IMR-90 (cell line): ENCODE measurements at regions not wholly inside any gene's neighbourhood (a gene's known extent, or its start where the extent isn't known, plus 50 kb on each side); places are given as distances from the start of the nearest gene placed in this dataset.

Experiments used
- ATAC-seq: fragments of 200-7000 bp; cut with Tn5 transposase; 2 replicates; pipeline ENCODE4 v1.9.1; 2020; ENCODE audit warnings: low read depth, mild to moderate bottlenecking, moderate library complexity
- BruUV-seq: library from RNA; stranded (reverse); fragments of 400-500 nt; replicated peaks from 2 replicates; lab custom pipeline; 2021; lab: Mats Ljungman, UMichigan
- CTCF ChIA-PET: fragments of 300-600 bp; formaldehyde crosslinking; extraction: SDS; loops from one replicate; lab custom pipeline; 2021; ENCODE audit warnings: antibody characterized with exemption; lab: Yijun Ruan, JAX
- POLR2A ChIA-PET: fragments of 300-600 bp; sonication (Branson Sonifier 250); formaldehyde crosslinking; loops from one replicate; lab custom pipeline; 2022; ENCODE audit warnings: antibody characterized with exemption; ENCODE audit not compliant: unreplicated experiment; lab: Charles Lee
- DNase-seq: peaks from one replicate; pipeline ENCODE4 v3.0.0; 2013
- H2AFZ ChIP-seq: replicated peaks from 2 replicates; pipeline ENCODE3; 2013; ENCODE audit warnings: low read length, mild to moderate bottlenecking; ENCODE audit not compliant: poor library complexity
- H2AK5ac ChIP-seq: 2 replicates; pipeline ENCODE4 v1.6.1; 2013; ENCODE audit warnings: low read depth, low read length, inconsistent platforms
- H2AK9ac ChIP-seq: replicated peaks from 2 replicates; pipeline ENCODE3; 2013; ENCODE audit warnings: mild to moderate bottlenecking, low read depth, low read length, moderate library complexity; ENCODE audit not compliant: poor library complexity
- H2BK120ac ChIP-seq: 2 replicates; pipeline ENCODE4 v1.6.1; 2013; ENCODE audit warnings: low read depth, low read length, inconsistent platforms
- H2BK15ac ChIP-seq: 3 replicates; pipeline ENCODE4 v1.6.1; 2013; ENCODE audit warnings: low read depth, low read length, inconsistent platforms
- H2BK20ac ChIP-seq: 2 replicates; pipeline ENCODE4 v1.6.1; 2013; ENCODE audit warnings: low read depth, mild to moderate bottlenecking, inconsistent platforms, low read length, moderate library complexity
- H2BK5ac ChIP-seq: 2 replicates; pipeline ENCODE4 v1.6.1; 2013; ENCODE audit warnings: mild to moderate bottlenecking, low read depth, low read length, inconsistent platforms; ENCODE audit not compliant: poor library complexity, severe bottlenecking
- H3K14ac ChIP-seq: replicated peaks from 2 replicates; pipeline ENCODE4 v1.6.1; 2013; ENCODE audit warnings: low read depth, low read length, inconsistent platforms
- H3K18ac ChIP-seq: 2 replicates; pipeline ENCODE4 v1.6.1; 2013; ENCODE audit warnings: low read depth, low read length, control low read depth
- H3K23ac ChIP-seq: 2 replicates; pipeline ENCODE4 v1.6.1; 2013; ENCODE audit warnings: low read depth, low read length, inconsistent platforms
- H3K27ac ChIP-seq: 2 replicates; pipeline ENCODE4 v1.5.1; 2013; ENCODE audit warnings: mild to moderate bottlenecking, control low read depth, low read length; ENCODE audit not compliant: insufficient read depth
- H3K27me3 ChIP-seq: 2 replicates; pipeline ENCODE4 v1.6.1; 2013; ENCODE audit warnings: low read length; ENCODE audit not compliant: control insufficient read depth, insufficient read depth
- H3K36me3 ChIP-seq: 2 replicates; pipeline ENCODE4 v1.6.1; 2013; ENCODE audit warnings: low read length, mixed read lengths; ENCODE audit not compliant: control insufficient read depth, insufficient read depth
- H3K4ac ChIP-seq: 2 replicates; pipeline ENCODE4 v1.6.1; 2013; ENCODE audit warnings: low read depth, low read length, inconsistent platforms
- H3K4me1 ChIP-seq: 2 replicates; pipeline ENCODE4 v1.6.1; 2013; ENCODE audit warnings: low read length, mixed read lengths; ENCODE audit not compliant: control insufficient read depth, insufficient read depth
- H3K4me2 ChIP-seq: 2 replicates; pipeline ENCODE4 v1.6.1; 2013; ENCODE audit warnings: low read depth, mild to moderate bottlenecking, control low read depth, low read length, moderate library complexity
- H3K4me3 ChIP-seq: 2 replicates; pipeline ENCODE4 v1.5.1; 2013; ENCODE audit warnings: low read depth, mild to moderate bottlenecking, control low read depth, low read length, moderate library complexity; ENCODE audit not compliant: insufficient read depth
- H3K56ac ChIP-seq: 2 replicates; pipeline ENCODE4 v1.6.1; 2013; ENCODE audit warnings: low read length, inconsistent platforms; ENCODE audit not compliant: insufficient read depth; ENCODE audit errors: extremely low read depth
- H3K79me1 ChIP-seq, 2 experiments: 2 replicates each; pipeline ENCODE4 v1.6.1; 2013; ENCODE audit warnings: low read length in 2 of 2, inconsistent platforms in 1 of 2, low read depth in 1 of 2
- H3K9ac ChIP-seq: 2 replicates; pipeline ENCODE4 v1.6.1; 2013; ENCODE audit warnings: low read depth, low read length, control low read depth
- H3K9me1 ChIP-seq: 2 replicates; pipeline ENCODE4 v1.6.1; 2013; ENCODE audit warnings: low read length, inconsistent platforms; ENCODE audit not compliant: insufficient read depth
- H3K9me3 ChIP-seq: 2 replicates; pipeline ENCODE4 v1.6.1; 2013; ENCODE audit warnings: low read length; ENCODE audit not compliant: control insufficient read depth, insufficient read depth
- H4K20me1 ChIP-seq: 2 replicates; pipeline ENCODE4 v1.6.1; 2013; ENCODE audit warnings: low read length, inconsistent platforms; ENCODE audit not compliant: insufficient read depth
- H4K5ac ChIP-seq: 2 replicates; pipeline ENCODE4 v1.6.1; 2013; ENCODE audit warnings: mild to moderate bottlenecking, low read depth, low read length, control low read depth
- H4K8ac ChIP-seq, 2 experiments: 2 replicates each; pipeline ENCODE4 v1.6.1; 2013; ENCODE audit warnings: low read depth in 2 of 2, low read length in 2 of 2, control low read depth in 1 of 2, inconsistent platforms in 1 of 2
- H4K91ac ChIP-seq: 2 replicates; pipeline ENCODE4 v1.6.1; 2013; ENCODE audit warnings: low read depth, low read length, inconsistent platforms; ENCODE audit not compliant: insufficient read depth
- CEBPB ChIP-seq: IDR thresholded peaks from 2 replicates; pipeline ENCODE4 v1.6.1; 2012; ENCODE audit warnings: low read depth, low read length, improper control_type of control experiment
- MAFK ChIP-seq: IDR thresholded peaks from 2 replicates; pipeline ENCODE4 v1.6.1; 2012; ENCODE audit warnings: low read depth, low read length, improper control_type of control experiment
- MAZ ChIP-seq: IDR thresholded peaks from 2 replicates; pipeline ENCODE4 v1.6.1; 2012; ENCODE audit warnings: low read depth, mild to moderate bottlenecking, low read length, improper control_type of control experiment, moderate library complexity, borderline replicate concordance
- MXI1 ChIP-seq: IDR thresholded peaks from 2 replicates; pipeline ENCODE4 v1.6.1; 2012; ENCODE audit warnings: low read depth, mild to moderate bottlenecking, low read length, moderate library complexity, borderline replicate concordance
- POLR2A ChIP-seq: IDR thresholded peaks from 2 replicates; pipeline ENCODE4 v1.6.1; 2012; ENCODE audit warnings: mild to moderate bottlenecking, low read depth, low read length
- SMC3 ChIP-seq: fragments of 150-350 bp; IDR thresholded peaks from 2 replicates; pipeline ENCODE4 v1.6.1; 2016; ENCODE audit warnings: low read depth, mild to moderate bottlenecking, antibody characterized with exemption, low read length, moderate library complexity
- WGBS, 2 experiments: methylation state at CpG; one replicate each; pipeline versions ENCODE4 v1.1.5 to v1.1.7; 2013; ENCODE audit warnings: missing lambda C conversion rate in 2 of 2; ENCODE audit not compliant: insufficient read length in 1 of 2; ENCODE audit errors: extremely low coverage in 2 of 2; 5-methylcytosine and 5-hydroxymethylcytosine counted together
- dilution Hi-C: fragments of 300-500 bp; cut with HindIII; formaldehyde crosslinking; loops from one replicate; pipeline ENCODE4 v1.14.3; 2018; ENCODE audit warnings: low sequenced_read_pairs; ENCODE audit not compliant: unreplicated experiment
- in situ Hi-C: fragments of 300-500 bp; cut with MboI; formaldehyde crosslinking; loops from 3 replicates; pipeline ENCODE4 v1.14.3; 2019; ENCODE audit warnings: low sequenced_read_pairs, inconsistent platforms, mixed read lengths
- intact Hi-C: fragments of 100-400 bp; cut with micrococcal nuclease; formaldehyde crosslinking; loops from 2 replicates; pipeline ENCODE4 v1.10.0; 2022
- TF ChIP-seq, protein P1 (sequence below): fragments of 150-350 bp; IDR thresholded peaks from 2 replicates; pipeline ENCODE4 v1.6.1; 2016; ENCODE audit warnings: low read depth, mild to moderate bottlenecking, low read length, moderate library complexity, borderline replicate concordance
- TF ChIP-seq, protein P2 (sequence below): conservative IDR thresholded peaks from 2 replicates; pipeline ENCODE4 v1.5.1; 2012; ENCODE audit warnings: mild to moderate bottlenecking, low read depth, low read length, improper control_type of control experiment

DNA sequence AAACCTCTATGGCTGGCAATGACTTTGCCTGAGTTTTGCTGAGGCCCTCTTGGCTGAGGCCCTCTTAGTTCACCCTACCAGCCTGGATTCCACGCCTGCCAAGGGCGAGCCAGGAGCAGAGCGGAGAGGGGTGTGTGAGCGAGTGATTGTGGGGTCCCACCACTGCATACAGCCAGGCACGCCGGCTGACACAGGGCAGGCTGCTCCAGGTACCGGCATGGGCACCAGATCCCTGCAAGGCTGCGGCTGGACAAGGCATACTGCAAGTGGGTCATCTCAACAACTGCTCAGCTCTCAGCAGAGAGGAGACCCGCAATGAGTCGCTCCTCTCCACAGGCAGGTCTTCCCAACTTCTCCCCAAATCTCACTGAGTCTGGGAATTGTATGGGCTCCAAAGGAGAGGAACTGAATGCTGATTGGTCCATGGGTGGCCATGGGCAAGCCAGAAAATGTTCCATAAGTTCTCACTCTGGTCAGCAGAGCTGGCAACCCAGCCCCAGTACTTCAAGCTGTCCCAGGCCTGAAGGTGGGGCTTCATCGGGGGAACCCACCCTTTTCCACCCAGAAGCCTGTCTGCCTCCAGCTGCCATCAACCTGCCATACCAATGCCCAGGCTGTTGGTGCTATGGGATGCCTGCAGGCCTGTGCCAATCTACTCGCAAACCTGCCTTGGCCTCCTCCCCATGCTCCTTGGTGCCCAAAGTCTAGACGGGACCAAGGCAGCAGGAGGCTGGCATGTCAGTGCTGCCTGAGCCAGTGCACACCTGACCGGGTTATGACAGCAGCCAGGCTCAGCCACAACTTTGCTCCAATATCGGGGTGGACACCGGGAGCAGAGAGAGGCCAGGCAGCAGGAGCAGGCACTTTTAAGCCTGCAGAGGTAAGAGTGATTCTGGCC lies 1273.6 kb upstream of the GBE1 start:
- H3K4me3 ChIP-seq, result no peak overlapping the region
- H3K9ac ChIP-seq, result no peak overlapping the region
- no peak overlapping the region for H3K23ac ChIP-seq
- ChIA-PET POLR2A (no interaction called here), CTCF (no interaction called here)
- no peaks in the 10 kb centered on the region for H3K36me3 ChIP-seq
- H4K91ac ChIP-seq, result no peak overlapping the region
- no peak overlapping the region for H2BK120ac ChIP-seq
- H3K9me1 ChIP-seq, result no peaks in the 10 kb centered on the region
- no peak for DNase-seq
- intact Hi-C loops, result no loop called here
- no peak overlapping the region for H3K14ac ChIP-seq
- no peak overlapping the region for H3K56ac ChIP-seq
- H3K18ac ChIP-seq, result no peak overlapping the region
- no peak overlapping the region for H4K8ac ChIP-seq
- TF ChIP-seq MXI1 (no peak), MAZ (no peak), SMC3 (no peak), POLR2A (no peak), MAFK (no peak), CEBPB (no peak)
- TF ChIP-seq, protein P1, sequence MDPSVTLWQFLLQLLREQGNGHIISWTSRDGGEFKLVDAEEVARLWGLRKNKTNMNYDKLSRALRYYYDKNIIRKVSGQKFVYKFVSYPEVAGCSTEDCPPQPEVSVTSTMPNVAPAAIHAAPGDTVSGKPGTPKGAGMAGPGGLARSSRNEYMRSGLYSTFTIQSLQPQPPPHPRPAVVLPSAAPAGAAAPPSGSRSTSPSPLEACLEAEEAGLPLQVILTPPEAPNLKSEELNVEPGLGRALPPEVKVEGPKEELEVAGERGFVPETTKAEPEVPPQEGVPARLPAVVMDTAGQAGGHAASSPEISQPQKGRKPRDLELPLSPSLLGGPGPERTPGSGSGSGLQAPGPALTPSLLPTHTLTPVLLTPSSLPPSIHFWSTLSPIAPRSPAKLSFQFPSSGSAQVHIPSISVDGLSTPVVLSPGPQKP, result no peak
- TF ChIP-seq, protein P2, sequence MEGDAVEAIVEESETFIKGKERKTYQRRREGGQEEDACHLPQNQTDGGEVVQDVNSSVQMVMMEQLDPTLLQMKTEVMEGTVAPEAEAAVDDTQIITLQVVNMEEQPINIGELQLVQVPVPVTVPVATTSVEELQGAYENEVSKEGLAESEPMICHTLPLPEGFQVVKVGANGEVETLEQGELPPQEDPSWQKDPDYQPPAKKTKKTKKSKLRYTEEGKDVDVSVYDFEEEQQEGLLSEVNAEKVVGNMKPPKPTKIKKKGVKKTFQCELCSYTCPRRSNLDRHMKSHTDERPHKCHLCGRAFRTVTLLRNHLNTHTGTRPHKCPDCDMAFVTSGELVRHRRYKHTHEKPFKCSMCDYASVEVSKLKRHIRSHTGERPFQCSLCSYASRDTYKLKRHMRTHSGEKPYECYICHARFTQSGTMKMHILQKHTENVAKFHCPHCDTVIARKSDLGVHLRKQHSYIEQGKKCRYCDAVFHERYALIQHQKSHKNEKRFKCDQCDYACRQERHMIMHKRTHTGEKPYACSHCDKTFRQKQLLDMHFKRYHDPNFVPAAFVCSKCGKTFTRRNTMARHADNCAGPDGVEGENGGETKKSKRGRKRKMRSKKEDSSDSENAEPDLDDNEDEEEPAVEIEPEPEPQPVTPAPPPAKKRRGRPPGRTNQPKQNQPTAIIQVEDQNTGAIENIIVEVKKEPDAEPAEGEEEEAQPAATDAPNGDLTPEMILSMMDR, result no peak
- no peak for ATAC-seq
- H4K20me1 ChIP-seq, result no peaks in the 10 kb centered on the region
- 73% methylated on average over 3 of the region's 16 CpGs; no CpG with 5 or more reads in 1 of the 2 experiments for WGBS, 2 experiments
- no peak overlapping the region for H2AK9ac ChIP-seq
- H4K5ac ChIP-seq, result no peak overlapping the region
- H3K79me1 ChIP-seq, result no peaks in the 10 kb centered on the region
- H2AFZ ChIP-seq, result no peak overlapping the region
- H2BK20ac ChIP-seq, result no peak overlapping the region
- H3K9me3 ChIP-seq, result peaks cover 10% of the 10 kb centered on the region
- no TSS peak for BruUV-seq
- H2BK5ac ChIP-seq, result no peak overlapping the region
- no peaks in the 10 kb centered on the region for H3K27me3 ChIP-seq
- in situ Hi-C loops, result no loop called here
- no peak overlapping the region for H3K4ac ChIP-seq
- no peak overlapping the region for H2AK5ac ChIP-seq
- dilution Hi-C loops, result no loop called here
- H2BK15ac ChIP-seq, result no peak overlapping the region
- no peak overlapping the region for H3K27ac ChIP-seq
- H3K4me1 ChIP-seq, result no peaks in the 10 kb centered on the region
- no peak overlapping the region for H3K4me2 ChIP-seq
